ENCODE measurements at regions not wholly inside any gene's neighbourhood (a gene's known extent, or its start where the extent isn't known, plus 50 kb on each side); places are given as distances from the start of the nearest gene placed in this dataset.

- H3K9me3 ChIP-seq (replicated peaks in 1 of 2; ENCODE audit: control insufficient read depth in 1 of 2, insufficient read depth in 1 of 2, low read length in 2 of 2): no peaks in the 10 kb centered on the region
Observed at GRCh38 chr12:114765960-114766691, 82.2 kb upstream of the TBX3 start.

GRCh38 chr12:114764510-114764909, 80.5 kb upstream of the TBX3 start:
- Mint-ChIP-seq H3K9me3 (peaks cover 0 to 5% (median 2%) of the 10 kb centered on the region in 7 donors), H3K36me3 (peaks cover 2 to 9% of the 10 kb centered on the region in 2 donors), H3K4me3 (no peak overlapping the region), H3K27ac (peak overlapping the region in 2 of 7 donors; percentile 68 to 75), H3K4me1 (peaks cover 20% of the 10 kb centered on the region), H3K27me3 (ENCODE audit: low read depth in 3 of 3) (peaks cover 1 to 5% (median 2%) of the 10 kb centered on the region in 3 donors)
- WGBS (ENCODE audit: insufficient coverage): 57% methylated on average over 1 of the region's 6 CpGs
- no peaks in the 10 kb centered on the region for H3K79me2 ChIP-seq (ENCODE audit: insufficient read depth, low read length)
- H4K20me1 ChIP-seq (ENCODE audit: insufficient read depth, low read length): no peaks in the 10 kb centered on the region
- DNase-seq: peak in 1 of 3 donors; percentile 42
- no peak overlapping the region for H2AFZ ChIP-seq (ENCODE audit: insufficient read depth, low read depth, low read length, poor library complexity, severe bottlenecking)
- H3K27me3 ChIP-seq (ENCODE audit: control insufficient read depth in 2 of 2, insufficient read depth in 2 of 2, low read length in 2 of 2): no peaks in the 10 kb centered on the region
- H3K9ac ChIP-seq (ENCODE audit: insufficient read depth, low read length, poor library complexity, severe bottlenecking): no peak overlapping the region
- TF ChIP-seq CTCF (IDR thresholded peaks at IDR 0.05): no peak
- H3K4me2 ChIP-seq (replicated peaks; ENCODE audit: extremely low read depth, low read length, poor library complexity, severe bottlenecking): no peak overlapping the region
- no peak overlapping the region for H3K27ac ChIP-seq (ENCODE audit: low read depth in 1 of 2, low read length in 2 of 2)
- H3K4me3 ChIP-seq (replicated peaks in 1 of 3; ENCODE audit: low read depth in 2 of 3, low read length in 3 of 3): no peak overlapping the region
- no peaks in the 10 kb centered on the region for H3K9me3 ChIP-seq (replicated peaks in 1 of 2; ENCODE audit: control insufficient read depth in 1 of 2, insufficient read depth in 1 of 2, low read length in 2 of 2)
- intact Hi-C loops (cut with micrococcal nuclease): no loop called here
- no peaks in the 10 kb centered on the region for H3K36me3 ChIP-seq (replicated peaks in 1 of 2; ENCODE audit: control insufficient read depth in 1 of 2, insufficient read depth in 2 of 2, low read length in 2 of 2)
- peaks cover 0 to 59% of the 10 kb centered on the region in 2 donors for H3K4me1 ChIP-seq (ENCODE audit: control insufficient read depth in 1 of 2, insufficient read depth in 2 of 2, low read length in 2 of 2)

More at GRCh38 chr12:114765960-114766691, 82.2 kb upstream of the TBX3 start:
- no peak overlapping the region for H3K4me2 ChIP-seq (replicated peaks; ENCODE audit: extremely low read depth, low read length, poor library complexity, severe bottlenecking)
- H3K27ac Mint-ChIP-seq: peak overlapping the region in 1 of 7 donors; percentile 87
- no peak for DNase-seq
- H3K79me2 ChIP-seq (ENCODE audit: insufficient read depth, low read length): no peaks in the 10 kb centered on the region
- H3K27me3 Mint-ChIP-seq (ENCODE audit: low read depth in 3 of 3): peaks cover 0 to 5% (median 2%) of the 10 kb centered on the region in 3 donors
- no peak overlapping the region for H2AFZ ChIP-seq (ENCODE audit: insufficient read depth, low read depth, low read length, poor library complexity, severe bottlenecking)
- H4K20me1 ChIP-seq (ENCODE audit: insufficient read depth, low read length): no peaks in the 10 kb centered on the region
- no peak overlapping the region for H3K4me3 ChIP-seq (replicated peaks in 1 of 3; ENCODE audit: low read depth in 2 of 3, low read length in 3 of 3)
- H3K9me3 Mint-ChIP-seq: peaks cover 0 to 5% (median 2%) of the 10 kb centered on the region in 7 donors
- WGBS (ENCODE audit: insufficient coverage): 96% methylated on average over 5 of the region's 11 CpGs
- peak overlapping the region in 1 of 2 donors; percentile 31 for H3K4me3 Mint-ChIP-seq
- no peak for TF ChIP-seq CTCF (IDR thresholded peaks at IDR 0.05)
- H3K4me1 ChIP-seq (ENCODE audit: control insufficient read depth in 1 of 2, insufficient read depth in 2 of 2, low read length in 2 of 2): peaks cover 0 to 69% of the 10 kb centered on the region in 2 donors
- H3K9ac ChIP-seq (ENCODE audit: insufficient read depth, low read length, poor library complexity, severe bottlenecking): no peak overlapping the region
- no peaks in the 10 kb centered on the region for H3K36me3 ChIP-seq (replicated peaks in 1 of 2; ENCODE audit: control insufficient read depth in 1 of 2, insufficient read depth in 2 of 2, low read length in 2 of 2)
- H3K27ac ChIP-seq (ENCODE audit: low read depth in 1 of 2, low read length in 2 of 2): no peak overlapping the region
- intact Hi-C loops (cut with micrococcal nuclease): no loop called here
- peaks cover 22% of the 10 kb centered on the region for H3K4me1 Mint-ChIP-seq
- peaks cover 2 to 12% of the 10 kb centered on the region in 2 donors for H3K36me3 Mint-ChIP-seq
- no peaks in the 10 kb centered on the region for H3K27me3 ChIP-seq (ENCODE audit: control insufficient read depth in 2 of 2, insufficient read depth in 2 of 2, low read length in 2 of 2)
